A172 (cell line): ENCODE measurements at regions not wholly inside any gene's neighbourhood (a gene's known extent, or its start where the extent isn't known, plus 50 kb on each side); places are given as distances from the start of the nearest gene placed in this dataset.
A peak's percentile ranks its signal among the peaks of the same experiment; 100 is the strongest.
"Not testable (repeated sequence)": the region's sequence is repeated elsewhere in the genome, so short reads cannot be mapped to it uniquely, and the experiment has no call there.

ENCODE experiments used
- DNase-seq: peaks from one replicate; pipeline ENCODE4 v3.0.0-alpha.2; 2015; ENCODE audit warnings: low spot score

GRCh38 chr7:125480762-125481161 is 551.1 kb upstream of the POT1 start:
- no peak for DNase-seq

GRCh38 chr7:125468855-125469174 is 539.2 kb upstream of the POT1 start:
- no peak for DNase-seq

- no peak for DNase-seq
These were observed 538.6 kb upstream of the POT1 start for GRCh38 chr7:125467996-125468854.

- DNase-seq: no peak
These were observed 535.9 kb upstream of the POT1 start for GRCh38 chr7:125465527-125465926.

- DNase-seq: no peak
These were observed 533.0 kb upstream of the POT1 start for GRCh38 chr7:125462615-125463014.

- no peak for DNase-seq
These were observed 529.4 kb upstream of the POT1 start for GRCh38 chr7:125459038-125459437.

- no peak for DNase-seq
These were observed 521.1 kb upstream of the POT1 start for GRCh38 chr7:125450749-125451148.

- DNase-seq: no peak
These were observed 516.2 kb upstream of the POT1 start for GRCh38 chr7:125445836-125446235.

GRCh38 chr7:125444864-125445263 is 515.2 kb upstream of the POT1 start:
- no peak for DNase-seq

GRCh38 chr7:125436220-125436619 is 506.6 kb upstream of the POT1 start:
- DNase-seq: no peak

- DNase-seq: no peak
These were observed 501.7 kb upstream of the POT1 start for GRCh38 chr7:125431349-125431748.

GRCh38 chr7:125430013-125430412 is 500.4 kb upstream of the POT1 start:
- DNase-seq: no peak

- DNase-seq: no peak
These were observed 498.1 kb upstream of the POT1 start for GRCh38 chr7:125427676-125428075.

- DNase-seq: no peak
These were observed 495.9 kb upstream of the POT1 start for GRCh38 chr7:125425506-125425905.

- no peak for DNase-seq
These were observed 495.1 kb upstream of the POT1 start for GRCh38 chr7:125424721-125425120.

GRCh38 chr7:125423458-125424155 is 494.0 kb upstream of the POT1 start:
- DNase-seq: peak; percentile 46

- DNase-seq: not testable (repeated sequence)
These were observed 491.8 kb upstream of the POT1 start for GRCh38 chr7:125421407-125421806.

GRCh38 chr7:125412890-125413665 is 483.5 kb upstream of the POT1 start:
- DNase-seq: no peak

- no peak for DNase-seq
These were observed 480.3 kb upstream of the POT1 start for GRCh38 chr7:125409921-125410320.

- DNase-seq: no peak
These were observed 476.5 kb upstream of the POT1 start for GRCh38 chr7:125406111-125406510.

- no peak for DNase-seq
These were observed 469.8 kb upstream of the POT1 start for GRCh38 chr7:125399408-125399807.

GRCh38 chr7:125396466-125397151 is 467.0 kb upstream of the POT1 start:
- no peak for DNase-seq
